GM12878 (cell line): ENCODE measurements at regions not wholly inside any gene's neighbourhood (a gene's known extent, or its start where the extent isn't known, plus 50 kb on each side); places are given as distances from the start of the nearest gene placed in this dataset.

Source experiments
- ATAC-seq: fragments of 200-7000 bp; cut with Tn5 transposase; 3 replicates; pipeline ENCODE4 v1.9.1; 2020; ENCODE audit warnings: mild to moderate bottlenecking, moderate library complexity
- BruUV-seq: library from RNA; stranded (reverse); fragments of 400-500 nt; replicated peaks from 2 replicates; lab custom pipeline; 2021; lab: Mats Ljungman, UMichigan
- CTCF ChIA-PET: fragments of 300-600 bp; sonication (Branson Sonifier 250); formaldehyde crosslinking; extraction: SDS; loops from one replicate; lab custom pipeline; 2021; ENCODE audit warnings: inconsistent platforms; lab: Yijun Ruan, JAX
- POLR2A ChIA-PET: fragments of 350-600 bp; formaldehyde crosslinking; extraction: SDS; loops from one replicate; lab custom pipeline; 2021; ENCODE audit warnings: inconsistent platforms; lab: Charles Lee
- RAD21 ChIA-PET: fragments of 300-600 bp; sonication (Branson Sonifier 250); formaldehyde crosslinking; loops from one replicate; lab custom pipeline; 2023; ENCODE audit warnings: antibody characterized with exemption; ENCODE audit not compliant: unreplicated experiment; lab: Charles Lee
- SMC1A ChIA-PET: fragments of 300-600 bp; sonication (Branson Sonifier 250); formaldehyde crosslinking; loops from one replicate; lab custom pipeline; 2023; ENCODE audit not compliant: unreplicated experiment, uncharacterized antibody; lab: Charles Lee
- DNase-seq: peaks from one replicate; pipeline ENCODE4 v3.0.0-alpha.2; 2011; ENCODE audit warnings: low read depth, low spot score
- FAIRE-seq: peaks from 3 replicates; lab custom pipeline; 2011; peaks lifted over from hg19 to GRCh38; lab: Jason Lieb, UNC
- H2AFZ ChIP-seq: 2 replicates; pipeline ENCODE4 v1.6.0; 2011; ENCODE audit warnings: low read depth, low read length, control low read depth; ENCODE audit not compliant: control insufficient read depth
- H3K27ac ChIP-seq: 2 replicates; pipeline ENCODE4 v1.5.1; 2011; ENCODE audit warnings: control low read depth; ENCODE audit not compliant: control insufficient read depth, insufficient read depth
- H3K27me3 ChIP-seq, 2 experiments: replicated peaks in 1 of 2; 2 replicates each; pipeline versions ENCODE4 v1.6.0 to v1.6.1; 2011; ENCODE audit warnings: low read length in 1 of 2; ENCODE audit not compliant: control insufficient read depth in 2 of 2, insufficient read depth in 2 of 2
- H3K36me3 ChIP-seq, 2 experiments: 2 replicates each; pipeline ENCODE4 v1.5.1; 2011; ENCODE audit warnings: low read length in 1 of 2; ENCODE audit not compliant: control insufficient read depth in 2 of 2, insufficient read depth in 2 of 2
- H3K4me1 ChIP-seq: 2 replicates; pipeline ENCODE4 v1.6.1; 2011; ENCODE audit warnings: mild to moderate bottlenecking, low read length, moderate library complexity, mixed read lengths; ENCODE audit not compliant: control insufficient read depth, insufficient read depth
- H3K4me2 ChIP-seq: 2 replicates; pipeline ENCODE4 v1.6.0; 2011; ENCODE audit warnings: control low read depth; ENCODE audit not compliant: control insufficient read depth, insufficient read depth
- H3K4me3 ChIP-seq: fragments of 200-600 bp; sonication (generic); 2 replicates; pipeline ENCODE4 v1.5.1; 2016
- H3K79me2 ChIP-seq: 2 replicates; pipeline ENCODE4 v1.6.0; 2011; ENCODE audit warnings: low read length; ENCODE audit not compliant: control insufficient read depth, insufficient read depth
- H3K9ac ChIP-seq: 2 replicates; pipeline ENCODE4 v1.8.0; 2011; ENCODE audit warnings: low read length, control low read depth, mixed read lengths; ENCODE audit not compliant: control insufficient read depth, insufficient read depth
- H3K9me3 ChIP-seq: replicated peaks from 3 replicates; pipeline ENCODE4 v1.5.1; 2011; ENCODE audit warnings: mild to moderate bottlenecking, low read length; ENCODE audit not compliant: control insufficient read depth, insufficient read depth
- H4K20me1 ChIP-seq: 2 replicates; pipeline ENCODE4 v1.6.0; 2011; ENCODE audit not compliant: control insufficient read depth, insufficient read depth
- CBFB ChIP-seq: IDR thresholded peaks from 2 replicates; pipeline ENCODE4 v1.6.1; 2016; ENCODE audit warnings: antibody characterized with exemption, low read depth
- CBX3 ChIP-seq: fragments of 200-600 bp; sonication (generic); IDR thresholded peaks from 2 replicates; pipeline ENCODE4 v1.6.1; 2016; ENCODE audit warnings: low read depth, borderline replicate concordance
- ETV6 ChIP-seq, 2 experiments: fragments of 450-650 bp in 1 of 2; IDR thresholded peaks in 1 of 2; conservative IDR thresholded peaks in 1 of 2; 2 replicates each; pipeline ENCODE4 v1.6.1; 2014; ENCODE audit warnings: antibody characterized with exemption in 1 of 2, borderline replicate concordance in 1 of 2, low read depth in 1 of 2, mild to moderate bottlenecking in 1 of 2, moderate library complexity in 1 of 2
- FOXK2 ChIP-seq: fragments of 450-650 bp; IDR thresholded peaks from 2 replicates; pipeline ENCODE4 v1.6.1; 2017; ENCODE audit warnings: mild to moderate bottlenecking, moderate library complexity
- HCFC1 ChIP-seq: fragments of 150-350 bp; IDR thresholded peaks from 2 replicates; pipeline ENCODE4 v1.6.1; 2014; ENCODE audit warnings: low read length
- IRF4 ChIP-seq: IDR thresholded peaks from 2 replicates; pipeline ENCODE4 v1.6.1; 2011; ENCODE audit warnings: low read depth, low read length
- MYC ChIP-seq: IDR thresholded peaks from 2 replicates; pipeline ENCODE4 v1.6.1; 2011; ENCODE audit warnings: mild to moderate bottlenecking, low read length, moderate library complexity, inconsistent platforms; ENCODE audit not compliant: insufficient read depth, insufficient replicate concordance, insufficient read length, severe bottlenecking
- NFYB ChIP-seq: IDR thresholded peaks from 2 replicates; pipeline ENCODE4 v1.6.1; 2011; ENCODE audit warnings: low read depth, mild to moderate bottlenecking, low read length, improper control_type of control experiment, moderate library complexity; ENCODE audit not compliant: insufficient read depth
- POLR2AphosphoS5 ChIP-seq: IDR thresholded peaks from 2 replicates; pipeline ENCODE4 v1.6.1; 2011; ENCODE audit warnings: mild to moderate bottlenecking, low read length, inconsistent platforms
- SIN3A ChIP-seq: IDR thresholded peaks from 2 replicates; pipeline ENCODE4 v1.6.1; 2012; ENCODE audit warnings: low read depth, low read length, improper control_type of control experiment
- SIX5 ChIP-seq: IDR thresholded peaks from 2 replicates; pipeline ENCODE4 v1.6.1; 2011; ENCODE audit warnings: mild to moderate bottlenecking, low read depth, low read length, moderate library complexity; ENCODE audit not compliant: severe bottlenecking
- TARDBP ChIP-seq: IDR thresholded peaks from 2 replicates; pipeline ENCODE4 v1.6.1; 2016; ENCODE audit warnings: borderline replicate concordance
- ZBED1 ChIP-seq: IDR thresholded peaks from 2 replicates; pipeline ENCODE4 v1.6.1; 2016; ENCODE audit warnings: borderline replicate concordance
- ZBTB33 ChIP-seq: fragments of 450-650 bp; IDR thresholded peaks from 2 replicates; pipeline ENCODE4 v1.6.1; 2017; ENCODE audit warnings: mild to moderate bottlenecking
- WGBS: methylation state at CpG from one replicate; pipeline ENCODE4 v1.1.6; 2016; ENCODE audit warnings: low lambda C conversion rate; ENCODE audit not compliant: insufficient replicate concordance, insufficient coverage; ENCODE audit errors: missing lambda C conversion rate; 5-methylcytosine and 5-hydroxymethylcytosine counted together
- in situ Hi-C: fragments of 300-500 bp; cut with MboI; formaldehyde crosslinking; loops from 9 replicates; pipeline ENCODE4 v1.14.3; 2018; ENCODE audit warnings: mixed read lengths
- intact Hi-C: fragments of 100-400 bp; cut with micrococcal nuclease; formaldehyde crosslinking; loops from one replicate; pipeline ENCODE4 v1.14.2; 2022; ENCODE audit not compliant: unreplicated experiment

- CTCF ChIA-PET: interaction anchor here (11.7 kb wide), 1 partner anchor 352 kb away, joined by 455 read pairs; no protein-coding TSS in a partner anchor
Measured at GRCh38 chr15:77535845-77536244, 96.9 kb downstream of the LINGO1 start.

More at GRCh38 chr15:77535845-77536244, 96.9 kb downstream of the LINGO1 start:
- Histone ChIP-seq H3K27ac (no peak overlapping the region), H3K9ac (no peak overlapping the region), H2AFZ (no peak overlapping the region), H3K27me3 (no peaks in the 10 kb centered on the region; a peak in 1 of 4 replicates), H3K79me2 (no peaks in the 10 kb centered on the region), H3K4me3 (no peak overlapping the region), H4K20me1 (no peaks in the 10 kb centered on the region), H3K9me3 (no peaks in the 10 kb centered on the region), H3K4me1 (peaks cover 36% of the 10 kb centered on the region), H3K4me2 (no peak overlapping the region), H3K36me3 (no peaks in the 10 kb centered on the region)
- DNase-seq (no peak), ATAC-seq (no peak), FAIRE-seq (no peak)
- in situ Hi-C loops (no loop called here), intact Hi-C loops (no loop called here)
- ChIA-PET POLR2A (interaction anchor here (0.6 kb wide), 1 partner anchor 22 kb away, joined by 4 read pairs; no protein-coding TSS in a partner anchor), RAD21 (interaction anchor here (0.5 to 4.8 kb wide), 4 partner anchors 39 to 562 kb away, joined by 3 to 83 read pairs (median 4); no protein-coding TSS in a partner anchor), SMC1A (interaction anchor here (0.6 to 12.9 kb wide), 3 partner anchors 27 to 352 kb away, joined by 3 to 352 read pairs (median 4); no protein-coding TSS in a partner anchor)
- no TSS peak for BruUV-seq
- TF ChIP-seq CBX3: no peak
- TF ChIP-seq POLR2AphosphoS5: no peak
- TF ChIP-seq CBFB: no peak
- peak; percentile 43; the same call in 1 of the 2 replicates for TF ChIP-seq HCFC1
- no peak for TF ChIP-seq MYC
- TF ChIP-seq SIX5: peak; percentile 61
- no peak for TF ChIP-seq ZBED1
- TF ChIP-seq TARDBP: no peak
- TF ChIP-seq FOXK2: no peak
- no peak for TF ChIP-seq SIN3A
- 0 out of 2 replicates have a peak, but pooled peaks have one; percentile 5 for TF ChIP-seq NFYB
- TF ChIP-seq ZBTB33: no peak
- TF ChIP-seq ETV6 (conservative IDR thresholded peaks at IDR 0.05 in 1 of 2, IDR thresholded peaks at IDR 0.05 in 1 of 2; ENCODE audit: borderline replicate concordance in 1 of 2, low read depth in 1 of 2): no peak
- TF ChIP-seq IRF4: no peak
- WGBS: 84% methylated on average over 7 of the region's 7 CpGs
